CD14-positive monocyte (primary cell): ENCODE measurements at regions not wholly inside any gene's neighbourhood (a gene's known extent, or its start where the extent isn't known, plus 50 kb on each side); places are given as distances from the start of the nearest gene placed in this dataset.

ENCODE experiments used
- DNase-seq, 3 donors: peaks; one replicate each; pipeline ENCODE4 v3.0.0-alpha.2; 2011 to 2022
- H2AFZ ChIP-seq: 2 replicates; pipeline ENCODE4 v1.6.0; 2012; ENCODE audit warnings: mild to moderate bottlenecking, low read depth, low read length, inconsistent platforms; ENCODE audit not compliant: insufficient read depth, poor library complexity, severe bottlenecking
- H3K27ac ChIP-seq, 2 donors: 1 replicate in 1 of 2; 2 replicates in 1 of 2; pipeline ENCODE4 v1.5.1; 2012 to 2013; ENCODE audit warnings: low read length in 2 of 2, control low read depth in 1 of 2, inconsistent platforms in 1 of 2, low read depth in 1 of 2, mild to moderate bottlenecking in 1 of 2
- H3K27me3 ChIP-seq, 2 donors: one replicate each; pipeline versions ENCODE4 v1.6.0 to v1.6.1; 2011 to 2013; ENCODE audit warnings: low read length in 2 of 2; ENCODE audit not compliant: control insufficient read depth in 2 of 2, insufficient read depth in 2 of 2
- H3K36me3 ChIP-seq, 2 donors: replicated peaks in 1 of 2; 1 replicate in 1 of 2; 2 replicates in 1 of 2; pipeline versions ENCODE4 v1.5.1 to v1.6.1; 2012 to 2013; ENCODE audit warnings: low read length in 2 of 2, control low read depth in 1 of 2, inconsistent platforms in 1 of 2, mild to moderate bottlenecking in 1 of 2; ENCODE audit not compliant: insufficient read depth in 2 of 2, control insufficient read depth in 1 of 2
- H3K4me1 ChIP-seq, 2 donors: 1 replicate in 1 of 2; 2 replicates in 1 of 2; pipeline versions ENCODE4 v1.5.1 to v1.6.1; 2012 to 2013; ENCODE audit warnings: low read length in 2 of 2, control low read depth in 1 of 2, inconsistent platforms in 1 of 2, mild to moderate bottlenecking in 1 of 2, moderate library complexity in 1 of 2; ENCODE audit not compliant: insufficient read depth in 2 of 2, control insufficient read depth in 1 of 2
- H3K4me2 ChIP-seq: replicated peaks from 2 replicates; pipeline ENCODE3; 2012; ENCODE audit warnings: low read length, moderate library complexity, mild to moderate bottlenecking; ENCODE audit not compliant: poor library complexity, severe bottlenecking; ENCODE audit errors: extremely low read depth
- H3K4me3 ChIP-seq, 3 experiments: fragments of 200-600 bp in 1 of 3; sonication (generic) in 1 of 3; replicated peaks in 1 of 3; 1 replicate in 2 of 3; 2 replicates in 1 of 3; pipeline ENCODE4 v1.5.1; 2011 to 2013; ENCODE audit warnings: low read length in 3 of 3, mild to moderate bottlenecking in 3 of 3, control low read depth in 2 of 3, low read depth in 2 of 3, inconsistent platforms in 1 of 3, moderate library complexity in 1 of 3
- H3K79me2 ChIP-seq: 2 replicates; pipeline ENCODE4 v1.6.0; 2012; ENCODE audit warnings: mild to moderate bottlenecking, control low read depth, inconsistent platforms, low read length, moderate library complexity; ENCODE audit not compliant: insufficient read depth
- H3K9ac ChIP-seq: 2 replicates; pipeline ENCODE4 v1.6.0; 2017; ENCODE audit warnings: low read length, mild to moderate bottlenecking; ENCODE audit not compliant: insufficient read depth, poor library complexity, severe bottlenecking
- H3K9me3 ChIP-seq, 2 donors: replicated peaks in 1 of 2; 1 replicate in 1 of 2; 2 replicates in 1 of 2; pipeline versions ENCODE4 v1.5.1 to v1.6.1; 2012 to 2013; ENCODE audit warnings: low read length in 2 of 2, control low read depth in 1 of 2; ENCODE audit not compliant: control insufficient read depth in 1 of 2, insufficient read depth in 1 of 2
- H4K20me1 ChIP-seq: 2 replicates; pipeline ENCODE4 v1.6.0; 2012; ENCODE audit warnings: mild to moderate bottlenecking, low read length, control low read depth, moderate library complexity; ENCODE audit not compliant: insufficient read depth
- H3K27ac Mint-ChIP-seq, 7 donors: one replicate each; pipeline ENCODE4 v1.8.0; 2020; ENCODE audit warnings: mild to moderate bottlenecking in 7 of 7, mixed read lengths in 7 of 7, moderate library complexity in 6 of 7, inconsistent platforms in 2 of 7
- H3K27me3 Mint-ChIP-seq, 3 donors: one replicate each; pipeline ENCODE4 v1.8.0; 2021 to 2022; ENCODE audit warnings: low read depth in 3 of 3, mild to moderate bottlenecking in 3 of 3, mixed read lengths in 3 of 3, moderate library complexity in 3 of 3, inconsistent platforms in 1 of 3
- H3K36me3 Mint-ChIP-seq, 2 donors: one replicate each; pipeline ENCODE4 v1.8.0; 2020; ENCODE audit warnings: mixed read lengths in 2 of 2, inconsistent platforms in 1 of 2, mild to moderate bottlenecking in 1 of 2
- H3K4me1 Mint-ChIP-seq: one replicate; pipeline ENCODE4 v1.8.0; 2020; ENCODE audit warnings: mild to moderate bottlenecking, mixed read lengths
- H3K4me3 Mint-ChIP-seq, 2 donors: one replicate each; pipeline ENCODE4 v1.8.0; 2020; ENCODE audit warnings: mild to moderate bottlenecking in 2 of 2, mixed read lengths in 2 of 2, moderate library complexity in 1 of 2
- H3K9me3 Mint-ChIP-seq, 7 donors: one replicate each; pipeline ENCODE4 v1.8.0; 2020 to 2022; ENCODE audit warnings: mixed read lengths in 7 of 7, mild to moderate bottlenecking in 6 of 7, moderate library complexity in 6 of 7, inconsistent platforms in 2 of 7
- WGBS: methylation state at CpG from one replicate; pipeline ENCODE4 v1.1.5; 2013; ENCODE audit warnings: missing lambda C conversion rate; ENCODE audit not compliant: insufficient coverage; 5-methylcytosine and 5-hydroxymethylcytosine counted together
- intact Hi-C, 2 donors: fragments of 100-400 bp; cut with micrococcal nuclease; formaldehyde crosslinking; loops; one replicate each; pipeline versions ENCODE4 v1.15.0 to v1.15.1; 2023
- TF ChIP-seq, protein P1 (sequence below): fragments of 200-600 bp; IDR thresholded peaks from one replicate; pipeline ENCODE4 v1.8.0; 2022; ENCODE audit warnings: antibody characterized with exemption, mild to moderate bottlenecking

DNA sequence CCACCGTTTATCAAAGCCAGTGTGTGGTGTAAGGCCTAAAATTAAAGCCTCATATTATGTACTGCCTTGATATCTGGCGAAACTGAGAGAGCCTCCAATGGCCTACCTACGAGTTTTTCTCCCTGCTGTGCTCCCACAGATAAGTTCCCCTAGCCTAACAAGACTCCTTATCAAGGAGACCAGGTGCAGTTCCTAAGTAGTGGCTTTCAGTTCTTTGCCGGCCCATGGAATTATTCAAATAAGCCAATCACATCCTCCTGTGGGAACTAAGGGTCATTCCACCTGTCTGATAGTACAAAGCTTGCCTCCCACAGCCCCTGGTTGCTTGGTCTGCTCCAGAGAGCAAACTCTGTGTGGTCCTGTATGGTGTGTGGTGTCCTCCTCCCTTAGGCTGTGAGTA is 99.8 kb upstream of the TEX13C start:
- no peak overlapping the region for H2AFZ ChIP-seq
- no peak overlapping the region for H3K27ac Mint-ChIP-seq
- WGBS: no CpG with 5 or more reads among the region's 4 CpGs

DNA sequence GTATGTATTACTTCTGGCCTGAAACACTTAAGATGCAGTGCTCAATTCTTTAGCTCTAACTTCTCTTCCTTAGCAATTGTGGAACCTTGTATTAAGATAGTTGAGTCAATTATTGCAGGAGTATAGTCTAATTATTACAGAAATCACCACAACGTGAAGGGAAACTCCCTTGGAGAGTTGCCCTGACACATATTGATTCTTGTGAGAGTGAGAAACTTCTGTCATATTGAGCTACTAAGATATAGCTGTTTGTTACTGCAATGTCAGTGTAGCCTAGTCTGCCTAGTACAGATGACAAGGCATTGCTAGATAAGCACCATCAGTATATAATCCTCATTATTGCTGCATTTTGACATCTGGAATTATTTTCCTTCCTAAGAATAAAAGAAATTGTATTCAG is 82.7 kb upstream of the TEX13C start:
- Mint-ChIP-seq H3K4me3 (no peak overlapping the region), H3K27ac (no peak overlapping the region), H3K9me3 (peaks cover 0 to 3% (median 2%) of the 10 kb centered on the region in 7 donors), H3K4me1 (peaks cover 2% of the 10 kb centered on the region), H3K27me3 (peaks cover 0 to 3% (median 0%) of the 10 kb centered on the region in 3 donors), H3K36me3 (no peaks in the 10 kb centered on the region)
- H3K4me3 ChIP-seq: no peak overlapping the region
- no CpG with 5 or more reads among the region's 1 CpG for WGBS
- no peak overlapping the region for H3K4me2 ChIP-seq
- H3K4me1 ChIP-seq: no peaks in the 10 kb centered on the region
- H4K20me1 ChIP-seq: no peaks in the 10 kb centered on the region
- H3K27ac ChIP-seq: no peak overlapping the region
- no peaks in the 10 kb centered on the region for H3K27me3 ChIP-seq
- DNase-seq: no peak
- TF ChIP-seq, protein P1, sequence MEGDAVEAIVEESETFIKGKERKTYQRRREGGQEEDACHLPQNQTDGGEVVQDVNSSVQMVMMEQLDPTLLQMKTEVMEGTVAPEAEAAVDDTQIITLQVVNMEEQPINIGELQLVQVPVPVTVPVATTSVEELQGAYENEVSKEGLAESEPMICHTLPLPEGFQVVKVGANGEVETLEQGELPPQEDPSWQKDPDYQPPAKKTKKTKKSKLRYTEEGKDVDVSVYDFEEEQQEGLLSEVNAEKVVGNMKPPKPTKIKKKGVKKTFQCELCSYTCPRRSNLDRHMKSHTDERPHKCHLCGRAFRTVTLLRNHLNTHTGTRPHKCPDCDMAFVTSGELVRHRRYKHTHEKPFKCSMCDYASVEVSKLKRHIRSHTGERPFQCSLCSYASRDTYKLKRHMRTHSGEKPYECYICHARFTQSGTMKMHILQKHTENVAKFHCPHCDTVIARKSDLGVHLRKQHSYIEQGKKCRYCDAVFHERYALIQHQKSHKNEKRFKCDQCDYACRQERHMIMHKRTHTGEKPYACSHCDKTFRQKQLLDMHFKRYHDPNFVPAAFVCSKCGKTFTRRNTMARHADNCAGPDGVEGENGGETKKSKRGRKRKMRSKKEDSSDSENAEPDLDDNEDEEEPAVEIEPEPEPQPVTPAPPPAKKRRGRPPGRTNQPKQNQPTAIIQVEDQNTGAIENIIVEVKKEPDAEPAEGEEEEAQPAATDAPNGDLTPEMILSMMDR: no peak
- H3K9ac ChIP-seq: no peak overlapping the region
- H2AFZ ChIP-seq: no peak overlapping the region
- intact Hi-C loops: no loop called here
- no peaks in the 10 kb centered on the region for H3K36me3 ChIP-seq
- H3K79me2 ChIP-seq: no peaks in the 10 kb centered on the region
- H3K9me3 ChIP-seq: no peaks in the 10 kb centered on the region

More for the DNA sequence above, 99.8 kb upstream of the TEX13C start:
- no peak overlapping the region for H3K4me3 ChIP-seq
- H4K20me1 ChIP-seq: no peaks in the 10 kb centered on the region
- H3K27me3 Mint-ChIP-seq: no peaks in the 10 kb centered on the region
- no peaks in the 10 kb centered on the region for H3K36me3 Mint-ChIP-seq
- no peaks in the 10 kb centered on the region for H3K79me2 ChIP-seq
- H3K9me3 Mint-ChIP-seq: peaks cover 0 to 4% (median 0%) of the 10 kb centered on the region in 7 donors
- no peak for DNase-seq
- H3K4me3 Mint-ChIP-seq: no peak overlapping the region
- H3K9ac ChIP-seq: no peak overlapping the region
- no peaks in the 10 kb centered on the region for H3K4me1 Mint-ChIP-seq
- no peak overlapping the region for H3K27ac ChIP-seq
- H3K4me1 ChIP-seq: no peaks in the 10 kb centered on the region
- H3K36me3 ChIP-seq: no peaks in the 10 kb centered on the region
- H3K27me3 ChIP-seq: no peaks in the 10 kb centered on the region
- no peaks in the 10 kb centered on the region for H3K9me3 ChIP-seq
- intact Hi-C loops: no loop called here
- TF ChIP-seq, protein P1: no peak
- H3K4me2 ChIP-seq: no peak overlapping the region
